ENCODE measurements at regions not wholly inside any gene's neighbourhood (a gene's known extent, or its start where the extent isn't known, plus 50 kb on each side); places are given as distances from the start of the nearest gene placed in this dataset.

GRCh38 chr4:162865102-162865501 is 301.6 kb downstream of the NAF1 start:
- TF ChIP-seq POLR2A (IDR thresholded peaks at IDR 0.05; ENCODE audit: low read depth, low read length) (no peak), TAF1 (IDR thresholded peaks at IDR 0.05; ENCODE audit: borderline replicate concordance, low read depth, low read length) (no peak), POLR2AphosphoS5 (IDR thresholded peaks at IDR 0.05; ENCODE audit: low read depth, low read length) (no peak)
